Esophagus muscularis mucosa (tissue), 3 donors: ENCODE measurements at regions not wholly inside any gene's neighbourhood (a gene's known extent, or its start where the extent isn't known, plus 50 kb on each side); places are given as distances from the start of the nearest gene placed in this dataset.

Experiments
- CTCF ChIP-seq, 3 experiments: fragments of 200-600 bp in 2 of 3; fragments of 450-650 bp in 1 of 3; sonication (generic) in 2 of 3; IDR thresholded peaks; one replicate each; pipeline ENCODE4 v1.5.1; 2017 to 2019; ENCODE audit warnings: antibody characterized with exemption in 3 of 3, mild to moderate bottlenecking in 2 of 3, moderate library complexity in 1 of 3
- EP300 ChIP-seq: sonication (generic); formaldehyde crosslinking; IDR thresholded peaks from one replicate; pipeline ENCODE4 v1.6.1; 2017; ENCODE audit warnings: antibody characterized with exemption

DNA sequence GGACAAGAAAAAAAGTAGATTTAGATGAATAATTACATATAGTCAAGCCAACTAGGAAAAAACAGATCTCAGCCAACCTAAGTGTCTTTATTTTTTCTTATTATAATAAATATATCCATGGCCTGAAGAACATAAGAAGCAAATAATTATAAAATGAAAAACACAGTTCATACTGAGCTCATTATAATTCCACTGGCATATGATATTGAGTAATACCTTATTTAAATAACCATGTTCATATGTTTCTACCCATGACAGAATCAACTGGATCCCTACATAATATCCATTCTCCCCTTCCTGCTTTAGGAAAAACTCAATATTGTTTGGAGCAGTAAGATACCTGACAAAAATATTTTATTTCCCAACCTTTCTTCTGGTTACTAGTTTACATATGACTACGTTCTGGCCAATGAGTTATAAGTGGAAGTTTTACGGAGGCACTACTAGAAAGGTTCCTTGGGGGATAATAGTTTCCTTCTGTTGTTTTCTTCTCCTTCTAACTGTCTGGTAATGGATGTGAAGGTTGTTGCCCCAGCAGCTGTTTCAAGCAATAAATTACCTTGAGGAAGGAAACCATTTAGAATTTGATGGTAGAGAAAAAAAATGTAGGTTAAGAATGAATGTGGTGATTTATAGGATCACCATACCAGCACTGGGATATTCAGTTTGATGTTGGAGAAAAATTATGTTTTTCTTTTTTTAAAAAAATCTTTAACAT, 184.1 kb upstream of the MBNL1 start:
- TF ChIP-seq EP300 (no peak), CTCF (IDR thresholded peaks at IDR 0.05) (no peak)
